IPS DF 4.7 (cell line): ENCODE measurements at regions not wholly inside any gene's neighbourhood (a gene's known extent, or its start where the extent isn't known, plus 50 kb on each side); places are given as distances from the start of the nearest gene placed in this dataset.
"Not testable (repeated sequence)": the region's sequence is repeated elsewhere in the genome, so short reads cannot be mapped to it uniquely, and the experiment has no call there.

ENCODE experiments used
- DNase-seq: peaks from one replicate; pipeline ENCODE4 v3.0.0-alpha.2; 2013; ENCODE audit warnings: low spot score; ENCODE audit errors: extremely low read depth

DNA sequence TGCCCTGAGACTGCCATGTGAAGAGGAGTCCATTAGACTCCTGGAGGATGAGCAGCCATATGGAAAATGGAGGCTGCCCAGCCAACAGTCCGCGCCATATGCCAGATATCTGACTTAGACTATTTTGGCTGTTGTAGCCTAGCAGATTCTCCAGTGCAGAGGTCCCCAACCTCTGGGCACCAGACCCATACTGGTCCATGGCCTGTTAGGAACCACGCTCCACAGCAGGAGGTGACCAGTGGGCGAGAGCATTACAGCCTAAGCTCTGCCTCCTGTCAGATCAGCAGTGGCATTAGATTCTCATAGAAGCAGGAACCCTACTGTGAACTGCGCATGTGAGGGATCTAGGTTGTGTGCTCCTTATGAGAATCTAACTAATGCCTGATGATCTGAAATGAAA lies 851.9 kb downstream of the NR2F1-AS1 start:
- no peak for DNase-seq

- no peak for DNase-seq
These were observed 865.0 kb downstream of the NR2F1-AS1 start for GRCh38 chr5:92715946-92716520.

DNA sequence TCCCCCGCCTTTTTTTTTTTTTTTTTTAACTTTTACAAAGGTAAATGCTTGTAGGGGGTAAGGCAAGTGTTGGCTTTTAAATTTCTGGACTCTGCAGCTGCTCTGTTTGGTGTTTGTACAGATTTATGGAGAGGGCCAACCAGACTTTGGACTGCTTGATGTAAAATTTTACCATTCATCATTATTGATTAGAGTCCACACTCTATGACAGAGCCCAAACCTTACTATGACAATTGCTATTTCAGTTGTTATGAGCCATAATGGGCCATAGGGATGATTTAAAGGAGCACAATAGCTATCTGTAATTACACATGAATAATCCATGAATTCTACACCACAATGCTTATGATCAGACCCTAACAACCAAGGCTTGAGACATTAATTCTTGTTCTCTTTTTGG lies 867.2 kb downstream of the NR2F1-AS1 start:
- DNase-seq: no peak

- DNase-seq: no peak
These were observed 867.7 kb downstream of the NR2F1-AS1 start for GRCh38 chr5:92713335-92713743.

- DNase-seq: no peak
These were observed 869.1 kb downstream of the NR2F1-AS1 start for GRCh38 chr5:92711956-92712355.

- no peak for DNase-seq
These were observed 876.4 kb downstream of the NR2F1-AS1 start for GRCh38 chr5:92704590-92704989.

DNA sequence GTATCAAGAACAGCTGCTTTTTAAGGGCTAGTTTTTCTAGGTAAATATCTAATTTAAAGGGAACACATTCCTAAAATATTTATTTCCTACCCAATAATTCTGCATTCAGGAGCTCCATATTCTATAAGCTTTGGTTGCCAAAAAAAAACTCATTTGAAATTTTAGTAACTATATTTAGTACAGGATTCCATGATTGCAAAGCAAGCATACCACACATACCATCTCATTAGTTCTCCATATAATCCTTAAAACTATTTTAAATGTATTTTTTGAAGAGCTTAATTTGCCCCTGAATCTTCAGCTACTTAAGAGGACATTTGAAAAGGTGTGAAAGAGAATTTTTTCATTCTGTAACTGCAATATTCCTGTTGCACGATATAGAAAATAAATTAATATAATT lies 877.0 kb downstream of the NR2F1-AS1 start:
- no peak for DNase-seq

- DNase-seq: no peak
These were observed 885.7 kb downstream of the NR2F1-AS1 start for GRCh38 chr5:92695123-92696003.

DNA sequence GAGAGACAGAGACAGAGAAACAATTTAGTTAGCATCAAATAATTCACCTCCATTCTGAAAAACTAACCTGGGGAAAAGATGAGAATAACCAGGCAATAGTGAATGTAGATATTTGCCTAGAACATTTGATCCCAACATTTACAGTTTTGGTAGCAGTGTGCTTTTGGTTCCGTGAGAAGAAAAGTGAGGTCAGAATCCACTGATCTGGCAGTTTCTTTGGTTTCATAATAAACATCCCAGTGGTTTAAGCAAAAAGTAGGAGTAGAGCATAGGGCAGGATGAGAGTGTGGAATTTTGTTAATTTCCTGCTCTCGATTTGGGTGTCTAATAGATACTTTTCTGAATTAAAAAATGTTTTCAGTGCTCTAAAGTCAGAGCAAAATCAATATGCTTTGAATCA lies 887.0 kb downstream of the NR2F1-AS1 start:
- DNase-seq: no peak

- DNase-seq: not testable (repeated sequence)
These were observed 889.1 kb downstream of the NR2F1-AS1 start for GRCh38 chr5:92691955-92692354.

GRCh38 chr5:92687821-92688722 lies 892.9 kb downstream of the NR2F1-AS1 start:
- peak; percentile 16 for DNase-seq

DNA sequence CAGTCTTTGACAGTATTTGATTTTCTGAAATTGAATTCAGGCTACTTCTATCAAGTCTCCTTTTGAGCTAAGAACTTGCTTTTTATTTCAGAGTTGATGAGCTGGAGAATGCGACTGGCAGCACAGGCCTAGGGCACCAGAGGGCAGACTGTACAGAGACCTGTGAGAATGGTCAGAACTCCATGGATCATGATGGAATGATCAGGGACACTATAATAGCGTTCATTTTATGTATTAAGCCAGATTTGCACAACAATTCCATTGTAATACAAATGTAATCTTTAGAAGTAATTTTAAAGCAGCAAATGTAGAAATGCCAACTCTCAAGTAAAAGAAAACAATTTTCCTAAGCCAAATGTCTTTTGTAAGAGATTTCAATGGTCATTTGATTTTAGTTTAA lies 902.4 kb downstream of the NR2F1-AS1 start:
- DNase-seq: no peak

GRCh38 chr5:92676215-92677165 lies 904.5 kb downstream of the NR2F1-AS1 start:
- DNase-seq: no peak

DNA sequence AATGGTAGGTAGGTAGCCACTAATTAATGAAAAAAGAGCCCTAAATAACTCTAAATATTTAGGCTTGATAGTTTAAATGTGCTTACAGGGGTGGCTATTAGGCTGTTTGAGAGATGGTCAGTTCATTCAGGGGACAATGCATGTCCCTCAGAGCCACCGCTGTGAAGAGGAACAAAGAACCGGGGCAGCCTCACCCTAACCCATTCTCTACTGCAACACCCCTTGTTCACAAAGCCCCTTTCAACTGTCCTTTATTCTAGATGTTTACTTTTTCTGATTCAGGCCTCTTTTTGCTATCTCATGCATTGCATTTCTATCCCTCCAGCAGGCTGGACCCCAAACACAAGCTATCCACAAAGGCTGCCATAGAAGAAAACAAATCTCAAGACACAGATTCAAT lies 906.7 kb downstream of the NR2F1-AS1 start:
- no peak for DNase-seq

- DNase-seq: no peak
These were observed 915.5 kb downstream of the NR2F1-AS1 start for GRCh38 chr5:92665506-92665905.

GRCh38 chr5:92662741-92663140 lies 918.3 kb downstream of the NR2F1-AS1 start:
- no peak for DNase-seq

GRCh38 chr5:92659246-92659645 lies 921.8 kb downstream of the NR2F1-AS1 start:
- DNase-seq: no peak

GRCh38 chr5:92654601-92655000 lies 926.4 kb downstream of the NR2F1-AS1 start:
- not testable (repeated sequence) for DNase-seq

- no peak for DNase-seq
These were observed 927.1 kb downstream of the NR2F1-AS1 start for GRCh38 chr5:92653730-92654461.

DNA sequence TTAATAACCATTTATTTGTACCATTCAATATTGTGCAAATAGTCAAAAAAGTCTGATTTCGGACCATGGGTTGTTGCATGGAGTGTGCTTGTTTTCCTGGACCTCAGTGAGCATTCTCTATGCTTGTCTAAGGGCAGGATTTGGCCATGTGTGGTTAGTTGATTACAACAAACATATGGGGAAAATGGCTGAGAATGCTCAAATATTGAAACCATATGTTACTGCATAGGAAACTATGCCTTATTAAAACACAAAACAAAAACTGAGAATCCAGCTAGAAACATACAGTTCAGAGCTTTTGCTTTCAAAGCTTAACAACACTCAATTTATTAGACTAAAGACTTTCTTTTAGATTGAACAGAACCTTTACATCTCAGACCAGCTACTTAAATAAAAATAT lies 928.3 kb downstream of the NR2F1-AS1 start:
- DNase-seq: no peak
